Mammary epithelial cell (primary cell): ENCODE measurements at regions not wholly inside any gene's neighbourhood (a gene's known extent, or its start where the extent isn't known, plus 50 kb on each side); places are given as distances from the start of the nearest gene placed in this dataset.

Experiments
- CTCF ChIP-seq, 2 donors: IDR thresholded peaks in 1 of 2; conservative IDR thresholded peaks in 1 of 2; 2 replicates each; pipeline ENCODE4 v1.5.1; 2011 to 2012; ENCODE audit warnings: inconsistent platforms in 2 of 2, low read length in 2 of 2, mild to moderate bottlenecking in 2 of 2, control low read depth in 1 of 2, low read depth in 1 of 2; ENCODE audit not compliant: insufficient read depth in 1 of 2; ENCODE audit errors: extremely low read depth in 1 of 2
- EZH2 ChIP-seq: IDR thresholded peaks from 2 replicates; pipeline ENCODE4 v1.6.1; 2012; ENCODE audit warnings: low read length, inconsistent platforms, borderline replicate concordance

GRCh38 chr7:157475095-157475494 is 138.3 kb downstream of the DNAJB6 start:
- no peak for TF ChIP-seq CTCF (conservative IDR thresholded peaks at IDR 0.05 in 1 of 2, IDR thresholded peaks at IDR 0.05 in 1 of 2; ENCODE audit: extremely low read depth in 1 of 2, insufficient read depth in 1 of 2, low read depth in 1 of 2, low read length in 2 of 2)
- TF ChIP-seq EZH2: no peak
